ENCODE measurements at regions not wholly inside any gene's neighbourhood (a gene's known extent, or its start where the extent isn't known, plus 50 kb on each side); places are given as distances from the start of the nearest gene placed in this dataset.

GRCh38 chr10:58140691-58141347 is 126.9 kb downstream of the IPMK start:
- CTCF ChIA-PET (ENCODE audit: unreplicated experiment) = no interaction called here
- BruUV-seq (replicated peaks) = no TSS peak

GRCh38 chr10:58140054-58140453 is 127.6 kb downstream of the IPMK start:
- Histone ChIP-seq H3K36me3 (ENCODE audit: insufficient read depth, low read length) (no peaks in the 10 kb centered on the region), H4K20me1 (ENCODE audit: insufficient read depth, low read length) (no peaks in the 10 kb centered on the region), H3K4me3 (ENCODE audit: low read depth, low read length, poor library complexity, severe bottlenecking) (no peak overlapping the region), H3K79me2 (ENCODE audit: insufficient read depth, low read depth, low read length) (no peaks in the 10 kb centered on the region), H3K4me2 (ENCODE audit: low read length) (no peak overlapping the region), H3K4me1 (ENCODE audit: insufficient read depth, low read length, poor library complexity, severe bottlenecking) (no peaks in the 10 kb centered on the region), H3K9me2 (ENCODE audit: insufficient read depth, low read length) (no peaks in the 10 kb centered on the region), H2AFZ (ENCODE audit: low read length) (no peak overlapping the region), H3K27ac (ENCODE audit: low read depth, low read length, poor library complexity, severe bottlenecking) (no peak overlapping the region), H3K9me3 (ENCODE audit: low read length) (no peaks in the 10 kb centered on the region)
- DNase-seq (ENCODE audit: low spot score) = no peak
- CTCF ChIA-PET (ENCODE audit: unreplicated experiment) = no interaction called here
- TF ChIP-seq CTCF (conservative IDR thresholded peaks at IDR 0.05; ENCODE audit: low read length) (no peak), EZH2phosphoT487 (IDR thresholded peaks at IDR 0.05; ENCODE audit: borderline replicate concordance, low read depth, low read length) (no peak)
- intact Hi-C loops (cut with micrococcal nuclease; ENCODE audit: unreplicated experiment) = no loop called here
- POLR2A ChIA-PET = interaction anchor here (0.7 kb wide), 1 partner anchor 141 kb away, joined by 3 read pairs; no protein-coding TSS in a partner anchor
- BruUV-seq (replicated peaks) = no TSS peak

More at GRCh38 chr10:58140691-58141347, 126.9 kb downstream of the IPMK start:
- intact Hi-C loops (cut with micrococcal nuclease; ENCODE audit: unreplicated experiment) = no loop called here
- no peak for DNase-seq (ENCODE audit: low spot score)
- H3K9me2 ChIP-seq (ENCODE audit: insufficient read depth, low read length) = no peaks in the 10 kb centered on the region
- POLR2A ChIA-PET = no interaction called here
- H3K79me2 ChIP-seq (ENCODE audit: insufficient read depth, low read depth, low read length) = no peaks in the 10 kb centered on the region
- H4K20me1 ChIP-seq (ENCODE audit: insufficient read depth, low read length) = no peaks in the 10 kb centered on the region
- no peaks in the 10 kb centered on the region for H3K4me1 ChIP-seq (ENCODE audit: insufficient read depth, low read length, poor library complexity, severe bottlenecking)
- no peaks in the 10 kb centered on the region for H3K36me3 ChIP-seq (ENCODE audit: insufficient read depth, low read length)
- H3K4me2 ChIP-seq (ENCODE audit: low read length) = no peak overlapping the region
- no peaks in the 10 kb centered on the region for H3K9me3 ChIP-seq (ENCODE audit: low read length)
- no peak overlapping the region for H3K4me3 ChIP-seq (ENCODE audit: low read depth, low read length, poor library complexity, severe bottlenecking)
- no peak overlapping the region for H3K27ac ChIP-seq (ENCODE audit: low read depth, low read length, poor library complexity, severe bottlenecking)
- TF ChIP-seq EZH2phosphoT487 (IDR thresholded peaks at IDR 0.05; ENCODE audit: borderline replicate concordance, low read depth, low read length) = no peak
- no peak overlapping the region for H2AFZ ChIP-seq (ENCODE audit: low read length)

GRCh38 chr10:58137813-58138212 is 129.9 kb downstream of the IPMK start:
- CTCF ChIA-PET (ENCODE audit: unreplicated experiment) = no interaction called here
- no TSS peak for BruUV-seq (replicated peaks)
- H3K4me3 ChIP-seq (ENCODE audit: low read depth, low read length, poor library complexity, severe bottlenecking) = no peak overlapping the region
- no peaks in the 10 kb centered on the region for H3K4me1 ChIP-seq (ENCODE audit: insufficient read depth, low read length, poor library complexity, severe bottlenecking)
- no peak overlapping the region for H2AFZ ChIP-seq (ENCODE audit: low read length)
- H3K9me2 ChIP-seq (ENCODE audit: insufficient read depth, low read length) = no peaks in the 10 kb centered on the region
- TF ChIP-seq EZH2phosphoT487 (IDR thresholded peaks at IDR 0.05; ENCODE audit: borderline replicate concordance, low read depth, low read length) = no peak
- no peak for TF ChIP-seq CTCF (conservative IDR thresholded peaks at IDR 0.05; ENCODE audit: low read length)
- POLR2A ChIA-PET = no interaction called here
- intact Hi-C loops (cut with micrococcal nuclease; ENCODE audit: unreplicated experiment) = no loop called here
- H3K9me3 ChIP-seq (ENCODE audit: low read length) = no peaks in the 10 kb centered on the region
- no peaks in the 10 kb centered on the region for H3K36me3 ChIP-seq (ENCODE audit: insufficient read depth, low read length)
- H3K27ac ChIP-seq (ENCODE audit: low read depth, low read length, poor library complexity, severe bottlenecking) = no peak overlapping the region
- H3K79me2 ChIP-seq (ENCODE audit: insufficient read depth, low read depth, low read length) = no peaks in the 10 kb centered on the region
- H3K4me2 ChIP-seq (ENCODE audit: low read length) = no peak overlapping the region
- DNase-seq (ENCODE audit: low spot score) = no peak
- no peaks in the 10 kb centered on the region for H4K20me1 ChIP-seq (ENCODE audit: insufficient read depth, low read length)
